Prostate gland (tissue), 2 donors: ENCODE measurements at regions not wholly inside any gene's neighbourhood (a gene's known extent, or its start where the extent isn't known, plus 50 kb on each side); places are given as distances from the start of the nearest gene placed in this dataset.

Experiments used
- DNase-seq: peaks from one replicate; pipeline ENCODE4 v3.0.0-alpha.2; 2019; ENCODE audit warnings: low spot score
- H3K27ac ChIP-seq, 2 donors: fragments of 200-600 bp; sonication (generic); 2 replicates each; pipeline ENCODE4 v1.5.1; 2017 to 2019
- H3K27me3 ChIP-seq: fragments of 200-600 bp; sonication (generic); replicated peaks from 2 replicates; pipeline ENCODE4 v1.5.1; 2019; ENCODE audit not compliant: insufficient read depth
- H3K36me3 ChIP-seq, 2 donors: fragments of 200-600 bp; sonication (generic); 1 replicate in 1 of 2; 2 replicates in 1 of 2; pipeline versions ENCODE4 v1.5.1 to v1.8.1; 2017 to 2019
- H3K4me1 ChIP-seq: fragments of 200-600 bp; sonication (generic); replicated peaks from 2 replicates; pipeline ENCODE4 v1.5.1; 2019
- H3K4me3 ChIP-seq, 2 donors: fragments of 200-600 bp; sonication (generic); 2 replicates each; pipeline ENCODE4 v1.5.1; 2017 to 2019
- H3K9me3 ChIP-seq: fragments of 200-600 bp; sonication (generic); 2 replicates; pipeline ENCODE4 v1.5.1; 2017
- POLR2A ChIP-seq: fragments of 450-650 bp; IDR thresholded peaks from one replicate; pipeline ENCODE4 v1.6.1; 2016; ENCODE audit warnings: antibody characterized with exemption, mild to moderate bottlenecking
- POLR2AphosphoS5 ChIP-seq: sonication (generic); formaldehyde crosslinking; IDR thresholded peaks from one replicate; pipeline ENCODE4 v1.6.1; 2017; ENCODE audit warnings: antibody characterized with exemption
- WGBS: methylation state at CpG from one replicate; pipeline ENCODE4 v1.1.5; 2018; 5-methylcytosine and 5-hydroxymethylcytosine counted together
- intact Hi-C: fragments of 100-400 bp; cut with DNase I; formaldehyde crosslinking; loops from one replicate; pipeline ENCODE4 v1.14.2; 2022
- TF ChIP-seq, protein P1 (sequence below), 4 experiments: fragments of 200-600 bp in 2 of 4; fragments of 450-650 bp in 2 of 4; sonication (generic) in 2 of 4; IDR thresholded peaks; 1 replicate in 3 of 4; 2 replicates in 1 of 4; pipeline ENCODE4 v1.5.1; 2016 to 2019; ENCODE audit warnings: antibody characterized with exemption in 4 of 4, mild to moderate bottlenecking in 2 of 4, moderate library complexity in 2 of 4

DNA sequence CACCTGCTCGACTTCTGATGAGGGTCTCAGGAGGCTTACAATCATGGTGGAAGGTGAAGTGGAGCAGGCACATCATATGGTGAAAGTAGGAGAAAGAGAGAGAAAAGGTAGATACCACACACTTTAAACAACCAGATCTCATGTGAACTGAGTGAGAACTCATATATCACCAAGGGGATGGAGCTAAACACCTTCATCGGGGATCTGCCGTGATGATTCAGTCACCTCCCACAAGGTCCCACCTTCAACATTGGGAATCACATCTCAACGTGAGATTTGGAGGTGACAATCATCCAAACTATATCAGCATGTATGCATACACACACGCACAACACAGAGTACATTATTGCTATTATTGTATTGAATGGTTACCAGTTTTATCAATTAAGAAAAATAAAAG lies 453.3 kb upstream of the NRSN1 start:
- H3K9me3 ChIP-seq, result no peaks in the 10 kb centered on the region
- H3K27ac ChIP-seq, result no peak overlapping the region
- no peak for DNase-seq
- no peaks in the 10 kb centered on the region for H3K4me1 ChIP-seq
- WGBS, result 95% methylated on average over 5 of the region's 5 CpGs
- intact Hi-C loops, result no loop called here
- no peaks in the 10 kb centered on the region for H3K27me3 ChIP-seq
- no peaks in the 10 kb centered on the region for H3K36me3 ChIP-seq
- TF ChIP-seq POLR2A (no peak), POLR2AphosphoS5 (no peak)
- TF ChIP-seq, protein P1, sequence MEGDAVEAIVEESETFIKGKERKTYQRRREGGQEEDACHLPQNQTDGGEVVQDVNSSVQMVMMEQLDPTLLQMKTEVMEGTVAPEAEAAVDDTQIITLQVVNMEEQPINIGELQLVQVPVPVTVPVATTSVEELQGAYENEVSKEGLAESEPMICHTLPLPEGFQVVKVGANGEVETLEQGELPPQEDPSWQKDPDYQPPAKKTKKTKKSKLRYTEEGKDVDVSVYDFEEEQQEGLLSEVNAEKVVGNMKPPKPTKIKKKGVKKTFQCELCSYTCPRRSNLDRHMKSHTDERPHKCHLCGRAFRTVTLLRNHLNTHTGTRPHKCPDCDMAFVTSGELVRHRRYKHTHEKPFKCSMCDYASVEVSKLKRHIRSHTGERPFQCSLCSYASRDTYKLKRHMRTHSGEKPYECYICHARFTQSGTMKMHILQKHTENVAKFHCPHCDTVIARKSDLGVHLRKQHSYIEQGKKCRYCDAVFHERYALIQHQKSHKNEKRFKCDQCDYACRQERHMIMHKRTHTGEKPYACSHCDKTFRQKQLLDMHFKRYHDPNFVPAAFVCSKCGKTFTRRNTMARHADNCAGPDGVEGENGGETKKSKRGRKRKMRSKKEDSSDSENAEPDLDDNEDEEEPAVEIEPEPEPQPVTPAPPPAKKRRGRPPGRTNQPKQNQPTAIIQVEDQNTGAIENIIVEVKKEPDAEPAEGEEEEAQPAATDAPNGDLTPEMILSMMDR (IDR thresholded peaks at IDR 0.05), result no peak
- H3K4me3 ChIP-seq, result no peak overlapping the region

DNA sequence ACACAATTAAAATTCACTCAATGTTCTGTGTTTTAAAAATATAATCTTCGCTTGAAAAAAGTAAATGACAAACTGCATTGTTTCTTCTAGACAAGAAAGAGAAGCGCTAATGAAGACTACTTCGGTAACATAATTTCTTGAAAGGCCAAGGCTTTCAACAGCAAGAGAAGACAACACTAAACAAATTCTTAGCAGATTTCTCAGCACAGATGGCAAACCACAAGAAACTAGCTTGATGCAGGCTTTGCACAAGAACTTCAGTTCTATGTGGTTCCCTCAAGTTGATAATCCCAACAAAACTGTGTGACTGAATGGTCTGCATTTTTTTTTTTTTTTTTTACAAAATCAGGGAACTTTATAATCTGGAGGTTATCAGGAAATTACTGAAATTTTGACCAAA lies 447.4 kb upstream of the NRSN1 start:
- WGBS, result 97% methylated on average over 3 of the region's 3 CpGs
- Histone ChIP-seq H3K9me3 (no peaks in the 10 kb centered on the region), H3K4me1 (no peaks in the 10 kb centered on the region), H3K36me3 (no peaks in the 10 kb centered on the region), H3K4me3 (no peak overlapping the region), H3K27ac (no peak overlapping the region), H3K27me3 (no peaks in the 10 kb centered on the region)
- intact Hi-C loops, result no loop called here
- TF ChIP-seq POLR2AphosphoS5, result no peak
- TF ChIP-seq POLR2A, result no peak
- TF ChIP-seq, protein P1 (IDR thresholded peaks at IDR 0.05), result no peak
- DNase-seq, result no peak

DNA sequence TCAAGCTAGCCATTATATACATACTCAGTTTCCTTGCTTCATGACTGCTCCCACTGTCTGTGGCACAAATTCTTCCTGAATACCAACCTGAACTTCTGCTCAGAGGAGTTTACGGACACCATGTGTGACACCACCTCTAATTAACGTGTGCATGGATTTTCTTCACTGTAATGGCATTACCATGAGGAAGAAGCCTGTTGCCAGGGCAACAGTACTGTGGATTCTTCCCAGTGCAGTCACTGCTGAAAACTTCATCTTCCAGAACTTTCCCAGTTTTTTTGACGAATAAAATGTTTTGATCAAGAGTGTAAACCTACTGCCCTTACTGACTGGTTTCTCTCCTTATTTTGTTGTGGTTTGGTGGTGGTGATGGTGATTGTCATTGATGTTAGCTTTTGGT lies 444.3 kb upstream of the NRSN1 start:
- Histone ChIP-seq H3K36me3 (no peaks in the 10 kb centered on the region), H3K27ac (no peak overlapping the region), H3K9me3 (no peaks in the 10 kb centered on the region), H3K27me3 (no peaks in the 10 kb centered on the region), H3K4me3 (no peak overlapping the region), H3K4me1 (no peaks in the 10 kb centered on the region)
- WGBS, result 50% methylated on average over 3 of the region's 3 CpGs
- intact Hi-C loops, result no loop called here
- no peak for DNase-seq
- TF ChIP-seq POLR2A (no peak), POLR2AphosphoS5 (no peak)
- TF ChIP-seq, protein P1 (IDR thresholded peaks at IDR 0.05), result no peak

DNA sequence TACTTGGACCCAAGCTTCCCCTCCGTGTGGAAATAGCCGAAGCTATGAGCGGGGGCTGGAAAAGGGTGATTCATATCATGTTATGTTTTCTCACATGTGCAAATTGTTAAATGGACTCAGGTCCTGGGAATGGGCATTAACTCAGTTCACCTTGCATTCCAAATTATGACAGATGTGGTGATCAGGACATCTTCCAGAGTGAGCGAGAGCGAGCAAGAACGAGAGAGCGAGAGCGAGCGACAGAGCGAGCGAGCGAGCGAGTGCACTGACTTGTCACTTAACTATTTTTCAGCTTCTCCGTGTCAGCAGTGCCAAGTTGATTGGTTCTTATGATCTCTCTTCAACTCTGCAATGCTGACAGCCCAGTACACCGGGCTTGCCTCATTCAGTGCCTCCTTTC lies 437.4 kb upstream of the NRSN1 start:
- Histone ChIP-seq H3K9me3 (no peaks in the 10 kb centered on the region), H3K27me3 (no peaks in the 10 kb centered on the region), H3K27ac (no peak overlapping the region), H3K36me3 (no peaks in the 10 kb centered on the region), H3K4me3 (no peak overlapping the region), H3K4me1 (peaks cover 4% of the 10 kb centered on the region)
- WGBS, result 87% methylated on average over 15 of the region's 15 CpGs
- TF ChIP-seq POLR2AphosphoS5 (no peak), POLR2A (no peak)
- TF ChIP-seq, protein P1 (IDR thresholded peaks at IDR 0.05), result no peak
- no peak for DNase-seq
- intact Hi-C loops, result no loop called here

DNA sequence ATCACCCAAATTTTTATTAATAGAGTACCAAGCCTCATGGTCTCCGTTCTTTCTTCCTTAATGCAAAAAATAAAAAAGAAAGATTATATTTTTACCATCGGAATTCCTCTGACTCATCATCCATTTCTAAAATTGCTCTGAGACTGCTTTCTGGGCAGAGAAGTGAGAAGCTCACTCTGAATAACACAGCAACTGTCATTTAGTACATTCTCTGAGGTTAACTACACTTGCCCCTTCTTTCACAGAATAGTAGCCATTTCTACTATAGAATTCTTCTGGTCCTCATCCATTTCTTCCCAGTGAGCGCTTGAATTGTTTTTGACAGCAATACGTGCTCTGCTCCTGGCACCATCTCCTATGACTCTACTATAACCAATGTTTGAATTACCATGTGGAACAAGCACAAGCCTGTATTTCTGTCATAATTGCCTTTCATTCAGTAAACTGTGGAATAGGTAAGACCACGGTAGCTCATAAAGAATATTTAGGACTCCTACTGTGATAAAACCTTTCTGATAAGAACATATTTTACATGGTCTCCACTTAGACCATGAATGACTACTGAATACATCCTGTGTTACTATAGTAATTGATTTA lies 435.5 kb upstream of the NRSN1 start:
- no peaks in the 10 kb centered on the region for H3K27me3 ChIP-seq
- H3K27ac ChIP-seq, result no peak overlapping the region
- WGBS, result 34% methylated on average over 5 of the region's 5 CpGs
- H3K36me3 ChIP-seq, result no peaks in the 10 kb centered on the region
- peaks cover 4% of the 10 kb centered on the region for H3K4me1 ChIP-seq
- TF ChIP-seq POLR2AphosphoS5 (no peak), POLR2A (no peak)
- TF ChIP-seq, protein P1 (IDR thresholded peaks at IDR 0.05), result no peak
- DNase-seq, result no peak
- H3K9me3 ChIP-seq, result no peaks in the 10 kb centered on the region
- intact Hi-C loops, result no loop called here
- no peak overlapping the region for H3K4me3 ChIP-seq
